ENCODE measurements at regions not wholly inside any gene's neighbourhood (a gene's known extent, or its start where the extent isn't known, plus 50 kb on each side); places are given as distances from the start of the nearest gene placed in this dataset.

GRCh38 chr2:145036421-145037011, 516.6 kb upstream of the ZEB2 start:
- Histone ChIP-seq H3K27me3 (replicated peaks in 1 of 4; ENCODE audit: control extremely low read depth in 1 of 4, control insufficient read depth in 3 of 4, insufficient read depth in 4 of 4, low read length in 3 of 4) (no peaks in the 10 kb centered on the region), H3K4me1 (ENCODE audit: control insufficient read depth in 2 of 2, insufficient read depth in 2 of 2, low read length in 2 of 2) (no peaks in the 10 kb centered on the region), H3K4me3 (ENCODE audit: control extremely low read depth in 1 of 5, extremely low read depth in 1 of 5, insufficient read depth in 1 of 5, low read depth in 2 of 5, low read length in 4 of 5) (no peak overlapping the region), H3K9me3 (ENCODE audit: control extremely low read depth in 1 of 3, control insufficient read depth in 2 of 3, insufficient read depth in 1 of 3, low read length in 2 of 3) (no peaks in the 10 kb centered on the region), H3K27ac (ENCODE audit: low read length in 2 of 2) (no peak overlapping the region), H2AFZ (ENCODE audit: insufficient read depth, low read depth, low read length, poor library complexity, severe bottlenecking) (no peak overlapping the region), H3K9ac (ENCODE audit: low read length) (no peak overlapping the region), H3K36me3 (replicated peaks in 1 of 2; ENCODE audit: control extremely low read depth in 1 of 2, control insufficient read depth in 1 of 2, extremely low read depth in 1 of 2, insufficient read depth in 2 of 2, low read length in 1 of 2) (no peaks in the 10 kb centered on the region), H4K20me1 (ENCODE audit: control insufficient read depth, insufficient read depth, low read length, poor library complexity, severe bottlenecking) (no peaks in the 10 kb centered on the region), H3K4me2 (replicated peaks; ENCODE audit: low read depth, low read length, poor library complexity, severe bottlenecking) (no peak overlapping the region), H3K79me2 (ENCODE audit: control insufficient read depth, insufficient read depth, low read length) (no peaks in the 10 kb centered on the region)
- H3K27ac Mint-ChIP-seq: no peak overlapping the region
- no peak overlapping the region for H3K4me3 Mint-ChIP-seq
- intact Hi-C loops (cut with micrococcal nuclease): no loop called here
- POLR2A ChIA-PET: no interaction called here
- H3K9me3 Mint-ChIP-seq (ENCODE audit: insufficient read depth): no peaks in the 10 kb centered on the region
- no peak for DNase-seq
- CTCF ChIA-PET: no interaction called here
- WGBS (ENCODE audit: insufficient coverage): 100% methylated on average over 2 of the region's 6 CpGs
- no peak for ATAC-seq (ENCODE audit: low read depth)
- no peaks in the 10 kb centered on the region for H3K27me3 Mint-ChIP-seq
- H3K4me1 Mint-ChIP-seq: no peaks in the 10 kb centered on the region
- TF ChIP-seq EZH2 (IDR thresholded peaks at IDR 0.05; ENCODE audit: borderline replicate concordance, insufficient read depth, low read depth, low read length, poor library complexity, severe bottlenecking): no peak
- TF ChIP-seq CTCF (IDR thresholded peaks at IDR 0.05): no peak

- H3K4me3 Mint-ChIP-seq: no peak overlapping the region
- no peaks in the 10 kb centered on the region for H3K4me1 Mint-ChIP-seq
- ATAC-seq (ENCODE audit: low read depth) (no peak), DNase-seq (no peak)
- H3K79me2 ChIP-seq (ENCODE audit: control insufficient read depth, insufficient read depth, low read length): no peaks in the 10 kb centered on the region
- H3K4me1 ChIP-seq (ENCODE audit: control insufficient read depth in 2 of 2, insufficient read depth in 2 of 2, low read length in 2 of 2): no peaks in the 10 kb centered on the region
- no CpG with 5 or more reads among the region's 1 CpG for WGBS (ENCODE audit: insufficient coverage)
- no peaks in the 10 kb centered on the region for H3K27me3 Mint-ChIP-seq
- H3K9ac ChIP-seq (ENCODE audit: low read length): no peak overlapping the region
- intact Hi-C loops (cut with micrococcal nuclease): no loop called here
- H3K4me2 ChIP-seq (replicated peaks; ENCODE audit: low read depth, low read length, poor library complexity, severe bottlenecking): no peak overlapping the region
- no peak overlapping the region for H3K27ac Mint-ChIP-seq
- ChIA-PET CTCF (no interaction called here), POLR2A (no interaction called here)
- H3K27ac ChIP-seq (ENCODE audit: low read length in 2 of 2): no peak overlapping the region
- H2AFZ ChIP-seq (ENCODE audit: insufficient read depth, low read depth, low read length, poor library complexity, severe bottlenecking): no peak overlapping the region
- no peaks in the 10 kb centered on the region for H3K27me3 ChIP-seq (replicated peaks in 1 of 4; ENCODE audit: control extremely low read depth in 1 of 4, control insufficient read depth in 3 of 4, insufficient read depth in 4 of 4, low read length in 3 of 4)
- no peaks in the 10 kb centered on the region for H3K9me3 Mint-ChIP-seq (ENCODE audit: insufficient read depth)
- no peaks in the 10 kb centered on the region for H3K9me3 ChIP-seq (ENCODE audit: control extremely low read depth in 1 of 3, control insufficient read depth in 2 of 3, insufficient read depth in 1 of 3, low read length in 2 of 3)
- H3K4me3 ChIP-seq (ENCODE audit: control extremely low read depth in 1 of 5, extremely low read depth in 1 of 5, insufficient read depth in 1 of 5, low read depth in 2 of 5, low read length in 4 of 5): no peak overlapping the region
- TF ChIP-seq EZH2 (IDR thresholded peaks at IDR 0.05; ENCODE audit: borderline replicate concordance, insufficient read depth, low read depth, low read length, poor library complexity, severe bottlenecking) (no peak), CTCF (IDR thresholded peaks at IDR 0.05) (no peak)
- H3K36me3 ChIP-seq (replicated peaks in 1 of 2; ENCODE audit: control extremely low read depth in 1 of 2, control insufficient read depth in 1 of 2, extremely low read depth in 1 of 2, insufficient read depth in 2 of 2, low read length in 1 of 2): no peaks in the 10 kb centered on the region
- H4K20me1 ChIP-seq (ENCODE audit: control insufficient read depth, insufficient read depth, low read length, poor library complexity, severe bottlenecking): no peaks in the 10 kb centered on the region
Observed at GRCh38 chr2:145034511-145034910, 514.6 kb upstream of the ZEB2 start.
